GM21360 (cell line): ENCODE measurements at regions not wholly inside any gene's neighbourhood (a gene's known extent, or its start where the extent isn't known, plus 50 kb on each side); places are given as distances from the start of the nearest gene placed in this dataset.
"Not testable (repeated sequence)": the region's sequence is repeated elsewhere in the genome, so short reads cannot be mapped to it uniquely, and the experiment has no call there.

Source experiments
- ATAC-seq: cut with Tn5 transposase; IDR thresholded peaks from one replicate; pipeline ENCODE4 v1.9.1; 2021; ENCODE audit warnings: mild to moderate bottlenecking, moderate library complexity; ENCODE audit not compliant: unreplicated experiment

DNA sequence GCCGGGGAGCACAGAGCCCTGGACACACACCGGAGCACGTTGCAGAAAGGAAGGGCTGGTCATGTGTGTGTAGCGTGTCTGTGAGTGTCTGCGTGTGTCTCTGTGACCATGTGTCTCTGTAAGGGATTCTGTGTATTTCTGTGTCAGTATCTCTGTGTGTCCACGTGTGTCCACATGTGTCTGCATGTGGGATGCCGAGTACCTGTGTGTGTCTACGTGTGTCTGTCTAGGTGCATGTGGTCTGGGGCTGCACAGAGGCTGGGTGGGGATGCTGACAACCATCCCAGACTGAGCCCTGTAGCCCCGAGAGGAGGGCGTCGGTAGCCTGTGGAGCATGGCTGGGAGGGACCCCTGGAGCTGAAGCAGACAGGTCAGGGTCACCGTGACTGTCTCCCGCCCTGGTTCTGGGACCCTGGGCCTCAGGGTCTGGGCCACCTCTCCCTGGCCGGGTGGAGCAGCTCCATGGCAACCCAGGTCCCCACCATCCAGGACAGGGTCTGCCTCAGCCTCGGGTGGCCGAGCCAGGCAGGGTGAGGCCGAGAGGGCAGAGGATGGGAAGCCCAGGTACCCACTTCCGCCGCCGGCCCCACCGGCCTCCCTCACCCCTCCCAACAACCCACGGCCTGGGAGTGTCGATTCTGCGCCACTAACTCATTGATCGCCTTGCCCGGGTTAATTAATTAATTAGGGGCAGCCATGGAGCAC, 122.7 kb downstream of the FAM53A start:
- ATAC-seq: no peak

DNA sequence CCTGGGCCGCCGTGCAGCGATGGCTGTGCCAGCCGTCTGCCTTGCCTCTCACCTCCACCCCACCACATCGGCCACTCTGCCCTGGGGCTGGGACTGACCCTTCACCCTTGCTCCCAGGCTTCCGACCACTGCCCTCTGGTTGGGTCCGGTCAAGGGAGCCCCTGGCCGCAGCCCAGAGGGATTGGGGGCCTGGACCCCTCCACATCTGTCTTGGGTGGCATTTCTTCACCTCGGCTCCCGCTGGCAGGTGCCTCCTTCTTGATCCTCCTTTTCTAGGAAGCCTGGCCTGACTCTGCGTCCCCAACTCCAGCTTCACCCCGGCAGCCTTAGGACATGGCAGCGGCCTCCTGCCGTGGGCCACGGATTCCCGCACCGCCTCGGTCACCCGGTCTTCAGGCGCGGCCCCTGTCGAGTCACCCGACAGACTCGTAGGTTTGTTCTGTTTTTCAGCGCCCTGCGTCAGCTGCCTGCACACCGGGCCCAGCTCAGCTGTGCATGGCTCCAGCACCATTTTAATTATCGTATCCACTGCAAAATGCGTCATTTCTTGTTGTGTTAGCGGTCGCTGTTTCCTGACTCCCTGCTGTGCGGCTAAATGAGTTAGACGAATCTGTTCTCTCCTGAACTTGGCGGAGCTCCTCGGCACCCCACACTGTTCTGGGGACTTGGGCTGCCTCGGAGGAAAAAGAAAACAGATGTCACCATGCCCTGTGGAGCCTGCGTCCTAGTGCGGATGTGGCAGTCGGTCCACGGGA, 124.0 kb downstream of the FAM53A start:
- no peak for ATAC-seq

DNA sequence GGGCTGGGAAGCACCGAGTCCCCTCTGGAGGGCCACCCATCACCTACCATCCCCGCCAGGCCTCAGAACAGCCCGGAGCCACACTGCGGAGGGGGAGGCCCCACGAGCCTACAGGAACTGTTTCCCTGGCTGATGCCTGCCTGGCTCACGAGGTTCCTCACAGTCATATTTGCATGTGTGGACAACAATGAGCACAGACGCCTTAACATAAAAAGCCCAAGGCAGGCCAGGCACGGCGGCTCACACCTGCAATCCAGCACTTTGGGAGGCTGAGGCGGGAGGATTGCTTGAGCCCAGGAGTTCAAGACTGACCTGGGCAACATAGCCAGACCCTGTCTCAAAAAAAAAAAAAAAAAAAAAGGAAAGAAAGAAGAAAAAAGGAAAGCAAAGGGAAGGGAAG, 125.9 kb downstream of the FAM53A start:
- ATAC-seq: no peak

DNA sequence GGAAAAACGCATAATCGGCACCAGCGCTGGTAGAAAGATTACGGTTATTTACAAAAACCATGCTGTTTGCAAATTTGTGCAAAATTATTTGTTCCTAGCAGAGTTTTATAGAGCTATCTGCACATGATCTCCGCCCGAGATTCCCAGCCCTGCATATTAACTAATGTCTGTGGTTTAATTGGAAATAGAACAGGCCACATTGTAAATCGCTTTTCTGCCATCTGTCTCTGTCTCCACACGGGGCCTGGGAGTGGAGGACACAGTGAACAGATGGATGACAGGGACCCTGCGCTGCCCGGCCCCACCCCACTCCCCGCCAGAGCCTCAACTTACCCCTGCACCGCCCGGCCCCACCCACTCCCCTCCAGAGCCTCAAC, 126.9 kb downstream of the FAM53A start:
- ATAC-seq: no peak

DNA sequence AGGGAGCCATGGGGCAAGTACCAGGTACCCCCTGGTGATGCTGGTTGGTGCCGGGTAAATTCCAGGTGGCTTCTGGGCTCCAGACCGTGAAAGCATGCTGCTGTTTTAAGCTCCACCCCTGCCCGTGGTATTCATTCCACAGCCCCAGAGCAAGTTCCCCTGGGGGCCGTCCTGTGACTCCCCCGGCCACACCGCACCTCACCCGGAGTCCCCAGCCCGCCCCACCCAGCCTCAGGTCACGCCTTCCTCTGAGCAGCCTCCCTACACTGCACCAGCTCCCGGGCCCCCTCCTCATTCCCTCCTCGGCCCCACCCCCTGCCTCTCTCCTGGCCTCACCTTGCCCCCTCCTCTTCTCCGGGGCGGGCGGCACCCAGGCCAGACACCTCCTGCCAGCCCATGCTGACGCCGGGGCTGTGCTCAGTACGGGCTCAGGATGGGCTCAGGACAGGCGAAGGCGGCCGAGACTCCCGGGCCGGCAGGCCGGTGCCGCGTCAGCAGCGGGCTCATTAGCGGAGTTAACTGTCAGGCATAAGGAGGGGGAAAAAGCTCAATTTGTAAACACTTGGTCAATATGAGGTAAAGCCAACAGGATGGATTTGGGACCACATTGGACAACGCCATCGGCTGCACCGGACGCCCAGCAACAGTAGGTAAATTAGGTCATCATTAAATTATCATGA, 127.4 kb downstream of the FAM53A start:
- no peak for ATAC-seq

DNA sequence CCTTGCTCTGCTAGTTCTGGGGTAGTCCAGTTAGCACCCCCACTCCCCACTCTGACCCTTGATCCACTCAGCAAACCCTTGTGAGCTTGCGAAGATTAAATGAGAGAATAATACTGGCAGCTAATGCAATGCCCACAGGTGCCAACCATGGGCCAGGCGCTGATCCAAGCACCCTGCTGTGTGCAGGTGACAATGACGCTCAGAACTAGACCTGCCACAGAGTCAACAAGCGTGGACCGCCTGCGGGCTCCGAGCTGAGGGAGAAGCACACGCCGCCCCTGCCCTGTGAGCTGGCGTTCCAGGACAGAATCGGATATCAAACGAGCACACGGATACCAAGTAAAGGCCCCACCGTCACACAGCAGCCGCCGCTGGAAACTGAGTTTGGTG, 129.2 kb downstream of the FAM53A start:
- no peak for ATAC-seq

DNA sequence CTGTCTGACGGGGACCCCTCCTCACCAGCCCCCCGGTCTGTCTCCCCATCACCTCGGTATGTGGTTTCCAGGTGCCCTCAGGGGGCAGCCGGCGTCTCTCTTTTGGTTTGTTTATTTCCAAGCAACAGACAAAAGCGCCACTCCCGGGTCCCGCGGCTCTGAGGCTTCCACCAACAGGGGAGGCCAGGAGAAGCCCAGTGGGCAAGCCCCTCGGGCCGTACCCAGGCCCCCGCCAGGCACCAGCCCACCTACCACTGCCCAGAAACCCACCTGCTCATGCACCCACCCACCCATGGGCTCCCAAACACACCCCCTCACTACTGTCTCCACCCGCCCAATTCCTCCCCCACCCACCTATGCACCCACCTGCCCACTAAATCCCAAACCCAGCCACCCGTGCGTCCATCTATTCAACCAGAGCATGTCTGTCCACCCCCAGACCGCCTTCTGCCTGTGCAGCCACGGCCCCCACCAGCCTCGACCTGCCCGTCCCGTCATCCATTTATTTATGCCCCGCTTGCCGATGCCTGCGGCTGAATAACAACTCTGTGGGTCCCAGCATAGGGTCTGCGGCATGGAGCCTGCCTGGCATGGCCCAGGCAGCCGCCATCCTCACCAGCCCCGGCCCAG, 129.8 kb downstream of the FAM53A start:
- no peak for ATAC-seq

DNA sequence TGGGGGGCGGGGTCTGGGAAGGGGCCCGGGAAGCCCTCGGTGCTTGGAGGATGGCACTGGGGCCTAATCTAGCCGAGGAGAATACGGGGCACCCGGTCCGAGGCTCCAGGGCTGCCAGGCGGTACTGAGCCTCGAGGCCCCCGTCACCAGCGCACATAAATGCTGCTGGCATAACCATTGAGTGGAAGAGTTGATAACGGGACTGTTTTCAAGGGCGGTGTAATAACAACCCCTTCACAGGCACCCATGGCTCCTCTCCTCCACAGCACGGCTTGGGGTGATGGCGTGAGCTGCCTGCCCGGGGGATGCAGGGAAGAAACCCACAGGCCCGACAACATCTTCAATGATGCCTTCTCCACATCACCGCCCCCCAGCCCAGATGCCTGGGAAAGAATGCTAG, 130.7 kb downstream of the FAM53A start:
- ATAC-seq: no peak

DNA sequence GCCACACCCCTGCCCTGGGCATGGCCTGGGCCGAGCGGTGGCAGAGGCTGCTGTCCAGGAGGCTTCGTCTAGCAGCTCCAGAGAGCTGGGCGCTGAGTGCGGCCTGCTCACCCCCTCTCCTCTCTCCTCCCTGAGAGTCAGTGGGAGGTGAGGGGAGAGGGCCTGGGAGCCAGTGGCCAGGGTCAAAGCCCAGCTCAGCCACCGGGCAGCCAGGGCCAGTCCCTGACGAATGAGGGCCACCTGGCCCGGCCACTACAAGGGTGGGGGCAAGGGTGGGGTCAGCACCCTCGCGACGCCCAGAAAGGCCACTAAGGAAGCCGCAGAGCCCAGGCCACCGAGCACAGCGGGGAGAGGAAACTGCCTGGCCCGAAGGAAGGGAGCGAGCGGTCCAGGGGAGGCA, 131.7 kb downstream of the FAM53A start:
- no peak for ATAC-seq

DNA sequence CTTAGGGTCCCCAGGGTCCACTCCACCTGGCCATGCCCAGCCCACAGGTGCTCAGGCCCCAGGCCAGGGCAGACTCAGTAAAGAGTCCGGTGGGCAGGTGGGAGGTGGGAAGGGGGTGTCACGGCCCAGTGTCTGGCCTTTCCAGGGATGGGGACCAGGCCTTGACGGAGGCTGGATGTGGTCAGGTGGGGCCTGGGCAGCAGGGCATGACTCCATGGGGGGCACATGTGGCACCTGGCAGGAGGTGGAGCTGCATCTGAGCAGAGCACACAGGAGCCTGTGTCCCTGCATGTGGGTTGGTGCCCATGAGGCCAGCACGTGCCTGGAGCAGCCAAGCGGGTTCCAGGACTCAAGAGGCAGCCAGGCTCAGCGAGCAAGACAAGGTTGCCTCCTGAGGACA, 132.9 kb downstream of the FAM53A start:
- ATAC-seq: no peak

DNA sequence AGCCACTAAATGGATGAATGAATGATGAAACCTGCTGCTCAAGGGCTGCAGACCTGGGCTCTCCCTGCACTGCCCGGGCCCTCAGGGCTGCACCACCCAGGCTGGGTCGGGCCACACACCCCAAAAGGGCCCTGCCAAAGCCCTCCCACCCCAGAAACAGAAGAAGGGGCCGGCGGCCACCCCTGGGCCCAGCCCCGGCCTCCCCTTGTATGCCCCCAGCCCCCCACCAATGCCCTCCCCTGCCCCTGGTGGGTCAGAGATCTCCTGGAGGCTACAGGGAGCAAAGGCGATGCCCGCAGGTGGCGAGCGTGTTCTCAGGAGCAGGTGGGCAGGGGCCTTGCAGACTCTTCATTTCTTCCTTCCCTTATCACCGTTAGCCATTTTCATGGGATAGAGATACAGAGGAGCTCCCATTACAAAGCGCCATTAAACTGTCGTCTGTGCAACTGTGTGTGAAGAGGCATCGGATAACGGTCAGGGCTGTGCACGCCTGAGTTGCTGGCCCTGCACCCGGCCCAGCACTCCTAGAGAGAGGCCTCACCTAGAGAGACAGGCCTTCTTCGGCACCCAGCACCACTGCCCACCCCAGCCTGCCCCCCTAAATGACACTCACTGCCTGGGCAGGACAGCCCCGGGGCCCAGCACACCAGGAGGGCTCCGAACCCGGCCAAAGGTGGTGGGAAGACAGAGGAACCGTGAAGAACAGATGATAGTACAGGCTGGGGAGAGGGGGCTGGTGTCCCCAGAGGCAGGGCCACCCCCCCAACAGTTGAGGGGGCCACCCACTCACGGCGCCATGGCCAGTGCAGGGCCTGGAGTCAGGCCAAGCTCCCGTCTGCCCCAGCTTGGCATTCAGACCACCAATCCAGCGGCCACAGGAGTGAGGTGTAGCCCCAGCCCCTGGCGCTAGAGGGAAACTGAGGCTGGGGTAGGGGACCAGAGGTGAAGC, 133.7 kb downstream of the FAM53A start:
- ATAC-seq: no peak

DNA sequence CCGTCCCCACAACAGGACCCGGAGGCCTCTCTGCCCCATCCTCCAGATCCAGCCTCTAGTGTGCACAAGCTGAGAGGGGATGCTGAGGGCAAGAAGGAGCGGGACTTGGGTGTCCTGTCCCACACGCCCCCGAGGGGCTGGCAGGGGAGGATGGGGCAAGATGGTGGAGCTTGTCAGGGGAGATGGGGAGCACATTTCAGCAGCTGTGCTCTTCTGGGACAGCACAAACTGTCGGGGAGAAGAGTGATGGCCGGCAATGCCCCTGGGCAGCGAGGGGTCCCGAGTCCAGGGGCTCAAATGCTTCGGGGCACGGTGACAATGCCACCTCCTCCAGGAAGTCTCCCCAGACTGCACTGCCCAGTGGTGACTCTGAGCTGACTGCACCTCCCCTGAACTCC, 134.5 kb downstream of the FAM53A start:
- no peak for ATAC-seq

DNA sequence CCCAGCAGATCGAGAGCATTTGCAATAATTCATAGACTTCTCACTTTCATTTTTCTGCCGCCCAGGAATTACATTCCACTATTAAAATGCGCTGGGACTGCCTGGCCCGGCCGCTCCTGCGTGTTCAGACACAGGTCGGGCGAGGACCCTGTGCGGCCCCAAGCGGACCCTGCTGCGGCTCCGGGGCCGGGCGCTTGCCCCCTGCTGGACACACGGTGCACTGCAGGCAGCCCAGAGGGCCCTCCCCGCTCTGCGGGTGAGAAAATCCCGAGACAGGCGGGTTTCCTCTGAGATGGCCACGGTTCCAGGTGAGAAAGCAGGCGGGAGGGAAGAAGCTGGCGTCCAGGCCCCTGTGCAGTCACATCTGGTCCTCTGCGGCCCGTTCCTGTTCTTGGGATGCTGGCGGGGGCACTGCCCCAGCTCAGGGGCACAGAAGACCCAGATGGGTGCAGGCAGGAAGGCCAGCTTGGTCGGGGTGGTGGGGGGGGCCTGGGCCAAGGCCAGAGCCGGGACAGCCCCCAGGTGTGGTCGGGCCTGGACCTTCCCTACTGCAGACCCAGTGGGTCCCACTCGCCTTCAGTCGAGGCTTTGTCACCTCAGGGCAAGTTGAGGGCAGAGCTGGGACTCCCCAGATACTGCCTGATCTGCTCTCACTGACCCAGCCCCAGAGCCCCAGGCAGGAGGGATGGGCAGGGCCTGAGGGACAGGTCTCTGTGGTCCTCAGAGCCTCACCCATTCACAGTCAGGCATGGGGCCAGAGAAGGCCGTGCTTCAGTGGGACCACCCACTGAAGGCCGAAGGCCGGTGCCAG, 135.1 kb downstream of the FAM53A start:
- ATAC-seq: not testable (repeated sequence)

DNA sequence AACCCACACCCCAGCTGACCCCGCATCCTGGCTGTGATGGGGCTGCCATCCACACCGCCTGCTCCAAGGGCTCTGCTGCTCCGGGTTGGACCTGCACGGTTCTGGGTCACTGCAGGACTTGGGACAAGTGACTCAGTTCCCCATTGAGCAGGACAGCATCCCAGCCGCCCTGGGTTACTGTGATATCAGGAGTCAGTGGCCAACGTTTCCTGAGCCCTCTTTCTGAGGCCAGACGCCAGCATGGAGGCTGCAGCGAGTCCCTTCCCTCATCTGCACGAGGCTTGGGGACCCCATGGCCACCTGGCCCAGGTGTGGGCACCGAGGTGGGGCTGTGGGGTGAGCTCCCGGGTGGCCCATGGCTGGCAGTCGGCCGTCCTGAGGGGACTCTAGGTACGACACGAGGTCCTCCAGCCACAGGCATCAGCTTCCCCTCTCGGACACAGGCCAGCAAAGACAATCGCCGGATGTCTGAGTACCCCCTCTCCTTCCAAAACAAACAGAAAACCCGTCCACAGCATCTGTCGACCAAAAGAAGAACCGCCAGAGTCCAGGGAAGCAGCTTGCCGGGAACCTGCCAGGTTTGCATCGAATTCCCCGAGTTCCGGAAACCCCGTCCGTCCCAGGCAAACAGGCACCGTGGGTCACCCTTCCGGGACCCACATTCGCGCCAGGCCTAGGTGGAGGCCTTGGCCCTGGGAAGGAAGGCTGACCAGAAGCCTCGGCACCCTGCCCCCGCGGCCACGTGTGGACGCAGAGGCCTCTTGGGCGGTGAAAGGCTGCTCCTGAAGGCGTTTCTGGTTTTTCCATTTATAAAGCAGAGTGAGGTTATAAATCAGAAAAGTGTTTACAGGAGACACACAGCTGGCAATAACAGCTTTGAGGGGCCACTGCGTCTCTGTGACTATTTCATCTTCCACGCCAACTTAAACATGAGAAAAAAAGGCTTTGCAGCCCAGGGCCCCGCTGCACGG, 136.0 kb downstream of the FAM53A start:
- no peak for ATAC-seq

DNA sequence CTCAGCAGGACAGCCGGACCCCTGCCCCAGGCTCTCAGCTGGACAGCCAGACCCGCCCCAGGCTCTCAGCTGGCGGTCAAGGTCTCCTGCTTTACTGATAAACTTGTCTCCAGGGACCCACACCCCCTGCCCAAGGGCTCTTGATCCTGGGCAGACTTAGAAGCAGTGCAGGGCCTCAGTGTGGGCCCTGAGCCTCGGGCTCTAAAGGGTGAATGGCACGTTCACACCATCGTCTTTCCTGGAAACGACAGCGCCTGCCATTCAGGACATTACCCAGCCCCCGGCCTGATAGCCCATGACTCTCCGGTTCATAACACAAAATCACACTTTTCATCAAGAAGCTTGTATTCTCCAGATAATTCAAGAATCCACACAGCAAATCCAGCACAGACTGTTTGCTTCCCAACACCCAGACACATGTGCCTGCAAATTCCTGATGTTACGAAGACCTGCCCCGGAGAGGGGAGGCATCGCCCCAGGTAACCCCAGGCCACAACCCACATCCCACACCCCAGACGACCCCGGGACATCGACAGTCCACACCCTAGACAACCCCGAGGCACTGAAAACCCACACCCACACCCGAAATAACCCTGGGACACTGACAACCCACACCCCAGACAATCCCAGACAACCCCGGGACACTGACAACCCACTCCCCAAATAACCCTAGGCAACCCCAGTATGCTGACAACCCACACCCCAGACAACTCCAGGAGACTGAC, 136.8 kb downstream of the FAM53A start:
- ATAC-seq: no peak

DNA sequence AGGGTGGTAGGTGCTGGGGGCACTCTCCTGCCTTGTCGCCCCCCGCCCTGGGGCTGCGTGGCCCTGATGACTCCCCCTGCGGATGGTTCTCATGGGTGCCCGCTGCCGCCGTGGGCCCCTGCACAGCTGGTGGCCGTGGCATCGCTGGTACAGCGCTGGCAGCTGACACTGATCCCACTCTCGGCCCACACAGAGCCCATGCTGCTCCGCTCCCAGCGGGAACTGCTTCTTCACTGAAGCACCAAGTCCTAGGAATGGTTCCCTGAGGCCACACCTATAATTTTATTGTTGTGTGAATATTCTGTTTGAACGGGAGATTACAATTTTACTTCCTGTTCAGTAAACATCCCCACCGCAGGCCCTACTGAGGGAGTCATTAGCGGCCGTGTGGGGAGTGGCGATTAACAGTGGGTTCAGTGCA, 138.6 kb upstream of the NKX1-1 start:
- no peak for ATAC-seq

DNA sequence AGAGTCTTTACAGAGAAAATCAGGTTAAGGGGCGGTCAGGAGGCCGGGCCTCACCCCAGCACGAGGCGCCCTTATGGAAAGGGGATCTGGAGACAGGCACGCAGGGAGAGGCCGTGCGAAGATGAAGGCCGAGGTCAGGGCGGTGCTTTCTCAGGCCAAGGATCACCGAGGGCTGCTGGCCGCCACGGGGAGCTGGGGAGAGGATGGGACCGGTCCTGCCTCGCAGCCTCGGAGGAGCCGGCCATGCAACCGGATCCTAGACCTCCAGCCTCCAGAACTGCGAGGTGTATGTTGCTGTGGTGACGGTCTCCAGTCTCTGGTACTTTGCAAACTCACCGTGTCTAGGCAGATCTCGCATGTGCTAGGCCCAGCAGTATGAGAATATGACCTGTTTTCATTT, 138.2 kb upstream of the NKX1-1 start:
- not testable (repeated sequence) for ATAC-seq

DNA sequence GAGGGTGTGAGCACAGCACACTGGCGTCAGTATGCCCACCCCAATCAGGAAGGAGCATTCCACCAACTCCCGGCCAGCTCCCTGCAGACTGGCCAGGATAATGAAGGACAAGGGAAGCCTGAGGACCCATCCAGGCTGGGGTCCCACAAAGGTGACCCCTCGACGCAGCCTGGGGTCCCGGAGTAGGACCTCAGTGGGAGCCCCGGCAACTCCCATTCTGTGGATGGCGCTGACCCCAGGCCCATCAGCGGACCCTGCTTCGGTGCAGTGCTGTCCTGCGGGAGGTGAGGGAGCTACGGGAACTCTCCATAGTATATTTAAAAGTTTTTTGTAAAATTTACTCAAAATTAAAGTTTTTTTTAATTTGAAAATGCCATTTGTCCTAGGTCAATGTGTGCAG, 137.7 kb upstream of the NKX1-1 start:
- ATAC-seq: no peak
